ENCODE measurements at regions not wholly inside any gene's neighbourhood (a gene's known extent, or its start where the extent isn't known, plus 50 kb on each side); places are given as distances from the start of the nearest gene placed in this dataset.

DNA sequence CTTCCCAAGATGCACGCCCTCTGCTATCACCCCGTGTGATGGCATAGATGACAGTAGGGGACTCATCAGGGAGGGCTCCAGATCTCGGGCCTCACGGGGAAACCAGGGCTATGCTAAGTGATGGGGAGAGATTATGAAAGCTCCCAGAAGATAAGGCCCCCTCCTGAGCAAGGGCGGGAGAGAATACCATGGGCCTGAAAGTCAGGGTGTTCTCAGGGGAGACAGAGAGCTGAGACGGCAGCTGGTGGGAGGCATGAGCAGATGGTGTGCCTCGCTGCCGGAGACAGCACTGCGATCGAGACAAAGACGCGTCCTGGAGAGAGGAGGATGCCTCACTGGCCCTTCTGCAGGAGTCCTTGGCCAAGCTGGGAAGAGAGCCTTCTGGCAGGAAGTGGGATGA, 106.5 kb upstream of the ADPGK start:
- TF ChIP-seq, protein P1, sequence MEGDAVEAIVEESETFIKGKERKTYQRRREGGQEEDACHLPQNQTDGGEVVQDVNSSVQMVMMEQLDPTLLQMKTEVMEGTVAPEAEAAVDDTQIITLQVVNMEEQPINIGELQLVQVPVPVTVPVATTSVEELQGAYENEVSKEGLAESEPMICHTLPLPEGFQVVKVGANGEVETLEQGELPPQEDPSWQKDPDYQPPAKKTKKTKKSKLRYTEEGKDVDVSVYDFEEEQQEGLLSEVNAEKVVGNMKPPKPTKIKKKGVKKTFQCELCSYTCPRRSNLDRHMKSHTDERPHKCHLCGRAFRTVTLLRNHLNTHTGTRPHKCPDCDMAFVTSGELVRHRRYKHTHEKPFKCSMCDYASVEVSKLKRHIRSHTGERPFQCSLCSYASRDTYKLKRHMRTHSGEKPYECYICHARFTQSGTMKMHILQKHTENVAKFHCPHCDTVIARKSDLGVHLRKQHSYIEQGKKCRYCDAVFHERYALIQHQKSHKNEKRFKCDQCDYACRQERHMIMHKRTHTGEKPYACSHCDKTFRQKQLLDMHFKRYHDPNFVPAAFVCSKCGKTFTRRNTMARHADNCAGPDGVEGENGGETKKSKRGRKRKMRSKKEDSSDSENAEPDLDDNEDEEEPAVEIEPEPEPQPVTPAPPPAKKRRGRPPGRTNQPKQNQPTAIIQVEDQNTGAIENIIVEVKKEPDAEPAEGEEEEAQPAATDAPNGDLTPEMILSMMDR (IDR thresholded peaks at IDR 0.05 in 8 of 11, conservative IDR thresholded peaks at IDR 0.05 in 3 of 11): no peak
- no peak for TF ChIP-seq POLR2AphosphoS5 (IDR thresholded peaks at IDR 0.05)
- no peak for TF ChIP-seq POLR2A (IDR thresholded peaks at IDR 0.05)

All from spleen (tissue), 7 donors.